Mesodermal cell (in vitro differentiated cells): ENCODE measurements at regions not wholly inside any gene's neighbourhood (a gene's known extent, or its start where the extent isn't known, plus 50 kb on each side); places are given as distances from the start of the nearest gene placed in this dataset.

Experiments
- H3K27ac ChIP-seq: 2 replicates; pipeline ENCODE4 v1.7.0; 2013; ENCODE audit warnings: mild to moderate bottlenecking, low read depth, low read length, moderate library complexity; ENCODE audit not compliant: severe bottlenecking
- H3K36me3 ChIP-seq: 2 replicates; pipeline ENCODE4 v1.7.1; 2013; ENCODE audit warnings: mild to moderate bottlenecking, low read length, moderate library complexity; ENCODE audit not compliant: control insufficient read depth, insufficient read depth
- H3K4me1 ChIP-seq: one replicate; pipeline ENCODE4 v1.7.1; 2013; ENCODE audit warnings: mild to moderate bottlenecking, low read length; ENCODE audit not compliant: insufficient read depth, control insufficient read depth, poor library complexity, severe bottlenecking
- H3K4me3 ChIP-seq: 2 replicates; pipeline ENCODE4 v1.7.0; 2013; ENCODE audit warnings: low read length, control low read depth, mild to moderate bottlenecking; ENCODE audit not compliant: insufficient read depth, poor library complexity, severe bottlenecking; ENCODE audit errors: extremely low read depth
- H3K9me3 ChIP-seq: 2 replicates; pipeline ENCODE4 v1.7.1; 2013; ENCODE audit warnings: mild to moderate bottlenecking, low read length, moderate library complexity; ENCODE audit not compliant: control insufficient read depth
- WGBS, 2 experiments: methylation state at CpG; one replicate each; pipeline ENCODE4 v1.1.5; 2013; ENCODE audit warnings: missing lambda C conversion rate in 2 of 2; ENCODE audit not compliant: insufficient coverage in 2 of 2; 5-methylcytosine and 5-hydroxymethylcytosine counted together

DNA sequence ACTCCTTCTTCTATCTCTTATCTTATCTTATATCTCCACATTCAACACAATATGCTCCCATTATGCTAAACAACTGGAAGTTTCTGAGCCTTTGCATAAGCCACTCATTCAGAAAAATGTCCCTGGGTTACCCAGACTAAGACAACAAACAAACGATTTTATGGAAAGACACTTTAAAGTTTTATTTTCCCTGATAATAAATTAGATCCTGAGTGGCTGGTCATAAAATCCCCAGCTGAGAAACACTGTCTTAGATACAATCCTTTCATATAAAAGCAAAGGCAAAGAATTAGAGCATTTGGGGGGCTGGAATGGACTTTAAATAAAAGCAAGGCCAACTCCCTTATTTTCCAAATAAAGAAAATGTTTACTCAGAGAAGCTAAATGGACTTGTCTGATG lies 322.3 kb downstream of the GBE1 start:
- H3K4me1 ChIP-seq = no peaks in the 10 kb centered on the region
- no peaks in the 10 kb centered on the region for H3K36me3 ChIP-seq
- H3K4me3 ChIP-seq = no peak overlapping the region
- 100% methylated on average over 1 of the region's 1 CpG; no CpG with 5 or more reads in 1 of the 2 experiments for WGBS, 2 experiments
- H3K27ac ChIP-seq = no peak overlapping the region
- H3K9me3 ChIP-seq = no peaks in the 10 kb centered on the region

DNA sequence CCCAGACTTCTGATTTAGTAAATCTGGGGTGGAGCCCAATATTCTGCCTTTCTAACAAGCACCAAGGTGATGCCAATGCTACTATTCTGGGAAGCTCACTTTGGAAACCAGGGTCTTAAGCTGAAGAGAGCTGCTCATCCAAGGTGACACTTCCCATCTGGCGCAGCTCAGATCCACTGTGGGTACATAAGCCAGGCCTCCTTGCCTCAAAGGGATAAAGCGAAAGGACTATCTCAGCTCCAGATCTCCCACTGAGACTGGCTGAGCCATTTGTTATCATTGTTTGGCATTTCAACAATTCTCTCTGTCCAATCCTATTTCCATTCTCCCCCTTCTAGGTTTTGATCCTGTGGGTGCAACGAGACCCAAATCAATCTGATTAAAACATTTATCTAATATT lies 323.8 kb downstream of the GBE1 start:
- WGBS, 2 experiments = 88 to 94% methylated on average over 2 of the region's 3 CpGs
- Histone ChIP-seq H3K9me3 (no peaks in the 10 kb centered on the region), H3K27ac (no peak overlapping the region), H3K4me1 (no peaks in the 10 kb centered on the region), H3K4me3 (no peak overlapping the region), H3K36me3 (no peaks in the 10 kb centered on the region)

- no peaks in the 10 kb centered on the region for H3K4me1 ChIP-seq
- H3K36me3 ChIP-seq = no peaks in the 10 kb centered on the region
- no peak overlapping the region for H3K4me3 ChIP-seq
- WGBS, 2 experiments = no CpG with 5 or more reads among the region's 3 CpGs
- H3K27ac ChIP-seq = no peak overlapping the region
- H3K9me3 ChIP-seq = no peaks in the 10 kb centered on the region
Measured at GRCh38 chr3:81436182-81436581, 325.3 kb downstream of the GBE1 start.

GRCh38 chr3:81435050-81435449 lies 326.4 kb downstream of the GBE1 start:
- no CpG with 5 or more reads among the region's 1 CpG for WGBS, 2 experiments
- Histone ChIP-seq H3K4me1 (no peaks in the 10 kb centered on the region), H3K27ac (no peak overlapping the region), H3K4me3 (no peak overlapping the region), H3K36me3 (no peaks in the 10 kb centered on the region), H3K9me3 (no peaks in the 10 kb centered on the region)

DNA sequence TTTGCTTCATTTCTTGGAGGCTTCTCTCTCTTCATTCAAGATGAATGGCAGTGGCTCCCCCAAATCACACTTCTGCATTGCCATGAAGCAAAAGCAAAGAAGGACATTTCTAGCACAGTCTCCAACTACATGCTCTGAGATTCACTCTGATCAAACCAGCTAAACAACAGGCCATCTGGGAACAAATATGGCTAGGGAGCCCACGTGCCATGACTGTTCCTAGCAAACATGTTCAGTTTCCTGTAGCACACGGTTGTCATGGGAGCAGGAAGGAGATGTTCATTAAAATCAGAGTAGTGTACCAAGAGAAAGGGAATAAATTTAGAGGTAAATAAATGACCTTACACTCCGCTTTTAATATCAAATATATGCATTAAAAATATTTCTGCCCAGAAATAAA lies 327.3 kb downstream of the GBE1 start:
- no peaks in the 10 kb centered on the region for H3K36me3 ChIP-seq
- H3K4me3 ChIP-seq = no peak overlapping the region
- H3K27ac ChIP-seq = no peak overlapping the region
- no peaks in the 10 kb centered on the region for H3K4me1 ChIP-seq
- 80% methylated on average over 2 of the region's 3 CpGs; no CpG with 5 or more reads in 1 of the 2 experiments for WGBS, 2 experiments
- no peaks in the 10 kb centered on the region for H3K9me3 ChIP-seq

DNA sequence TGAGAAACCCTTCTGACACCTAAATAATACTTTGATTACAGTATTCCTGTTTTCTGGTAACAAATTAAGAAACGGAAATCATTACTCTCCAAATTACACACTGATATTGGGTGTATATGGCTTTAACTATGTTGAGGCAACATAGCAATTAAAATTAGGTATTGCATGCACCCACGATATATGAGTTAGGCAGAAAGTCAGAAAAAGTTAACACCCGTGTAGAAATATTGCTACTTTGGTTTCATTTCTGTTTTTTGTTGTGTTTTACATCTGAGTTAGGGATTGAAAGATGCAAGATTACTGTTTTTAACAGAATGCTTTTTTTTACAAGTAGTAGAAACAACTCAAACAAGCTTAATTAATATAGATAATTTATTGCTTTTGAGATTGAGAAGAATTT lies 327.8 kb downstream of the GBE1 start:
- no peaks in the 10 kb centered on the region for H3K36me3 ChIP-seq
- H3K9me3 ChIP-seq = no peaks in the 10 kb centered on the region
- H3K4me1 ChIP-seq = no peaks in the 10 kb centered on the region
- H3K27ac ChIP-seq = no peak overlapping the region
- H3K4me3 ChIP-seq = no peak overlapping the region
- WGBS, 2 experiments = 96 to 100% methylated on average over 2 of the region's 3 CpGs

DNA sequence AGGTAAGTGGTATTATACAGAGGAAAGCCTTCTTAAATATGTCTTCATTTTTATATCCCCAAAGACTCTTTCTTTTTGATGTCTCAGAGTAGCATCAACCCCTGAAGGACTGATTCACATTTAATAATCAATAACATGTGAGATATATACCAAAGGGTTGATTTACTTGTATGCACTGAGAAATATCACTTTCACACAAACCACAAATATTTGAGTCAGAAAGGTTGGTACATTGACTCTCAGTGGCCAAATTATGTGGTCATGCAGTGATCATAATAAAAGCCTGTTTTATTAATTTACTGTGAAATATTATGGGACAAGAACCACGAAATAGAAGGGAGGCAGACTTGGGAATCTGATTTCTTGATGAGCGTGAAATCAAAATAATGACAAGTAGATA lies 329.0 kb downstream of the GBE1 start:
- Histone ChIP-seq H3K36me3 (no peaks in the 10 kb centered on the region), H3K27ac (no peak overlapping the region), H3K9me3 (no peaks in the 10 kb centered on the region), H3K4me1 (peaks cover 4% of the 10 kb centered on the region), H3K4me3 (no peak overlapping the region)
- WGBS, 2 experiments = 100% methylated on average over 1 to 2 of the region's 2 CpGs

GRCh38 chr3:81426826-81427577 lies 334.4 kb downstream of the GBE1 start:
- Histone ChIP-seq H3K27ac (no peak overlapping the region), H3K9me3 (no peaks in the 10 kb centered on the region), H3K4me3 (no peak overlapping the region), H3K36me3 (no peaks in the 10 kb centered on the region), H3K4me1 (peaks cover 25% of the 10 kb centered on the region)
- WGBS, 2 experiments = 81 to 89% methylated on average over 2 to 4 of the region's 6 CpGs

GRCh38 chr3:81425198-81425868 lies 336.1 kb downstream of the GBE1 start:
- H3K27ac ChIP-seq = peak overlapping the region; percentile 72
- peaks cover 25% of the 10 kb centered on the region for H3K4me1 ChIP-seq
- H3K9me3 ChIP-seq = no peaks in the 10 kb centered on the region
- 20 to 72% methylated on average over 1 to 2 of the region's 5 CpGs for WGBS, 2 experiments
- no peaks in the 10 kb centered on the region for H3K36me3 ChIP-seq
- no peak overlapping the region for H3K4me3 ChIP-seq

GRCh38 chr3:81419228-81419627 lies 342.2 kb downstream of the GBE1 start:
- H3K36me3 ChIP-seq = no peaks in the 10 kb centered on the region
- H3K27ac ChIP-seq = no peak overlapping the region
- H3K4me3 ChIP-seq = no peak overlapping the region
- no peaks in the 10 kb centered on the region for H3K4me1 ChIP-seq
- H3K9me3 ChIP-seq = no peaks in the 10 kb centered on the region

GRCh38 chr3:81416812-81417211 lies 344.6 kb downstream of the GBE1 start:
- no peak overlapping the region for H3K4me3 ChIP-seq
- no CpG with 5 or more reads among the region's 2 CpGs for WGBS, 2 experiments
- no peaks in the 10 kb centered on the region for H3K9me3 ChIP-seq
- H3K4me1 ChIP-seq = no peaks in the 10 kb centered on the region
- no peak overlapping the region for H3K27ac ChIP-seq
- no peaks in the 10 kb centered on the region for H3K36me3 ChIP-seq
